ENCODE measurements at regions not wholly inside any gene's neighbourhood (a gene's known extent, or its start where the extent isn't known, plus 50 kb on each side); places are given as distances from the start of the nearest gene placed in this dataset.

GRCh38 chr7:31186202-31186601 lies 134.1 kb downstream of the ADCYAP1R1 start:
- Histone ChIP-seq H3K4me1 (ENCODE audit: control insufficient read depth, insufficient read depth, low read length) (no peaks in the 10 kb centered on the region), H3K27me3 (ENCODE audit: control insufficient read depth, insufficient read depth, low read length) (no peaks in the 10 kb centered on the region), H3K36me3 (ENCODE audit: control insufficient read depth, insufficient read depth, low read length) (no peaks in the 10 kb centered on the region), H3K27ac (ENCODE audit: low read length) (no peak overlapping the region), H3K4me3 (ENCODE audit: low read length) (no peak overlapping the region), H3K9me3 (ENCODE audit: control insufficient read depth, insufficient read depth, low read length) (no peaks in the 10 kb centered on the region)
- no CpG with 5 or more reads among the region's 1 CpG for WGBS (ENCODE audit: insufficient coverage, insufficient read length)
- DNase-seq (ENCODE audit: low read depth, low spot score): no peak

DNA sequence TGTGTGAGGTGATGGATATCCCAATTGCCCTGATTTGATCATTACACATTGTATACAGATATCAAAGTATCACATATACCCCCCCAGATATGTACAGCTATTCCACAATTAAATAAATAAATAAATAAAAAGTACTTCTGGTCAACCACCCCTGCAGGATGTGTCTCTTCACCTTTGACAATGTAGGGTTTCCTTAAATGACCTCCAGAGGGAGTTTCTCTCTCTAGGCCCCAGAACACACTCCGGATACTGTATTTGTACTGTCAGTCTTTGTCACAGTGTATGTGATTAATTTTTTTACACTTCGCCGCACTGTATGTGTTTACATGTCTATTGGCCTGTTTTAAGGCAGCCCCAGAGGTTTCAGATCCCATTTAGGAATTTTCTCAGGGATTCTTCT lies 123.6 kb downstream of the ADCYAP1R1 start:
- Histone ChIP-seq H3K27me3 (ENCODE audit: control insufficient read depth, insufficient read depth, low read length) (no peaks in the 10 kb centered on the region), H3K4me1 (ENCODE audit: control insufficient read depth, insufficient read depth, low read length) (no peaks in the 10 kb centered on the region), H3K4me3 (ENCODE audit: low read length) (no peak overlapping the region), H3K27ac (ENCODE audit: low read length) (no peak overlapping the region), H3K9me3 (ENCODE audit: control insufficient read depth, insufficient read depth, low read length) (no peaks in the 10 kb centered on the region), H3K36me3 (ENCODE audit: control insufficient read depth, insufficient read depth, low read length) (no peaks in the 10 kb centered on the region)
- no CpG with 5 or more reads among the region's 3 CpGs for WGBS (ENCODE audit: insufficient coverage, insufficient read length)
- no peak for DNase-seq (ENCODE audit: low read depth, low spot score)

DNA sequence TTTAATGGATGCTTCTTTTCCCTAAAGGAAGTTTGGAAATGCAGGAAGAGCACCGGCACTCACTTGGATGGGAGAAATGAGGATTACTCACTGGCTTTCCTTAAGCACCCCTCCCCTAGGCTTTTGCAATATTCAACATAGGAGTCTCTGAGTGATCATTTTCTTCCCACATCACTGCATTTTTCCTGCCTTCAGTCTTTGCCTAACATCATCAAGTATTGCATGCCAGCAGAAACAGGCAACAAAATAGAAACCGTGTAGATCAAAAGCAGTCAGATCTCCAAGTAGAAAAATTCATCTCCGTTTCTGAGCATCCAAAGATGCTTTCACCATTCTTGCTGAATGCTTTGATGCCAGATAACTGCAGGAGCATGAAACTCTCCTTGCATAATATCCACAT lies 119.9 kb downstream of the ADCYAP1R1 start:
- H3K36me3 ChIP-seq (ENCODE audit: control insufficient read depth, insufficient read depth, low read length): no peaks in the 10 kb centered on the region
- no peaks in the 10 kb centered on the region for H3K9me3 ChIP-seq (ENCODE audit: control insufficient read depth, insufficient read depth, low read length)
- H3K27me3 ChIP-seq (ENCODE audit: control insufficient read depth, insufficient read depth, low read length): no peaks in the 10 kb centered on the region
- H3K4me3 ChIP-seq (ENCODE audit: low read length): no peak overlapping the region
- no CpG with 5 or more reads among the region's 3 CpGs for WGBS (ENCODE audit: insufficient coverage, insufficient read length)
- H3K27ac ChIP-seq (ENCODE audit: low read length): no peak overlapping the region
- no peak for DNase-seq (ENCODE audit: low read depth, low spot score)
- H3K4me1 ChIP-seq (ENCODE audit: control insufficient read depth, insufficient read depth, low read length): no peaks in the 10 kb centered on the region

DNA sequence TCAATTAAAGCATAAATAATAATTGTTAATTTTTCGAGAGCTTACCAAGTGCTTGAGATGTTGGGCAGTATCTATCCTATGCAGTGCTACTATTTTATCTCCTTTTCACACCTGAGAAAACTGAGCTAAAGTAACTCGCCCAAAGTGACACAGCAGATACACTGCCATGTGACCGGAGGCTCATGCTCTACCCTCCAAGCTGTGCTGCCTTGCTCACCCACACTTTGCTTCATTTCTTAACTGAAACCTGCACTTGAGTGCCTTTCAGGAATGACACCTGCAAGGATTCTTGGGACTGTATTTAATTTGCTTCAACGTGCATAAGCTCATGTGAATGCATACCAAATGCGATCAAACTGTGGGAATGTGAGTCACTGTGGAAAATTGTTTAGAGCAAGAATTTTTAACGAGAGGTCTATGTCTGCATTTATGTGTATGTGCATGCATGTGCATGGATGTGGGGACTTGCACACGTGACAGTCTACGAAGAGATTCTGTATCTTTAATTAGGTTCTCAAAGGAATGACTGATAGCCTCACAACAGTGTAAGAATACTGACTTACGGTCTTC lies 119.2 kb downstream of the ADCYAP1R1 start:
- DNase-seq (ENCODE audit: low read depth, low spot score): no peak
- no CpG with 5 or more reads among the region's 9 CpGs for WGBS (ENCODE audit: insufficient coverage, insufficient read length)
- no peaks in the 10 kb centered on the region for H3K4me1 ChIP-seq (ENCODE audit: control insufficient read depth, insufficient read depth, low read length)
- H3K4me3 ChIP-seq (ENCODE audit: low read length): no peak overlapping the region
- H3K27ac ChIP-seq (ENCODE audit: low read length): no peak overlapping the region
- no peaks in the 10 kb centered on the region for H3K9me3 ChIP-seq (ENCODE audit: control insufficient read depth, insufficient read depth, low read length)
- no peaks in the 10 kb centered on the region for H3K27me3 ChIP-seq (ENCODE audit: control insufficient read depth, insufficient read depth, low read length)
- H3K36me3 ChIP-seq (ENCODE audit: control insufficient read depth, insufficient read depth, low read length): no peaks in the 10 kb centered on the region
